ENCODE measurements at regions not wholly inside any gene's neighbourhood (a gene's known extent, or its start where the extent isn't known, plus 50 kb on each side); places are given as distances from the start of the nearest gene placed in this dataset.

DNA sequence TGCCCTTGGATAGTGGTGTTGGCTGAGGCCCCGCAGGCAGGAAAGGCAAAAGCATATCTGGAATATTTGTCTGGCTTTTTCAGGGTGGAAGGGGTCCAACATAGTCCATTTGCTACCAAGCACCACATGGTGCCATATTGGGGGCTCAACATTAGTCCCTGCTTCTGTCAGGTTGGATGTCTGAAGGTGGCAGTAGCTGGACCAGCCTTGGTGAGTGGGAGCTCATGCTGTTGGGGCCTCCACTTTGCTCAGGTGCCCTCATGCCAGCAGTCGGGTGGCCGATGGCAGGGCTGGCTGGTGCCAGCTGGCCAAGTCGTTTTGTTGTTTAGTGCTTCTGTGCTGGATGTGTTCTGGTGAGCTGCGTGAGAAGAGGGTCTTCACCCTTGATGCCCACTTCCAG lies 135.3 kb downstream of the PAPOLA start:
- TF ChIP-seq, protein P1, sequence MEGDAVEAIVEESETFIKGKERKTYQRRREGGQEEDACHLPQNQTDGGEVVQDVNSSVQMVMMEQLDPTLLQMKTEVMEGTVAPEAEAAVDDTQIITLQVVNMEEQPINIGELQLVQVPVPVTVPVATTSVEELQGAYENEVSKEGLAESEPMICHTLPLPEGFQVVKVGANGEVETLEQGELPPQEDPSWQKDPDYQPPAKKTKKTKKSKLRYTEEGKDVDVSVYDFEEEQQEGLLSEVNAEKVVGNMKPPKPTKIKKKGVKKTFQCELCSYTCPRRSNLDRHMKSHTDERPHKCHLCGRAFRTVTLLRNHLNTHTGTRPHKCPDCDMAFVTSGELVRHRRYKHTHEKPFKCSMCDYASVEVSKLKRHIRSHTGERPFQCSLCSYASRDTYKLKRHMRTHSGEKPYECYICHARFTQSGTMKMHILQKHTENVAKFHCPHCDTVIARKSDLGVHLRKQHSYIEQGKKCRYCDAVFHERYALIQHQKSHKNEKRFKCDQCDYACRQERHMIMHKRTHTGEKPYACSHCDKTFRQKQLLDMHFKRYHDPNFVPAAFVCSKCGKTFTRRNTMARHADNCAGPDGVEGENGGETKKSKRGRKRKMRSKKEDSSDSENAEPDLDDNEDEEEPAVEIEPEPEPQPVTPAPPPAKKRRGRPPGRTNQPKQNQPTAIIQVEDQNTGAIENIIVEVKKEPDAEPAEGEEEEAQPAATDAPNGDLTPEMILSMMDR (IDR thresholded peaks at IDR 0.05; ENCODE audit: insufficient read depth, low read depth, low read length): no peak
- no peak for TF ChIP-seq EZH2 (IDR thresholded peaks at IDR 0.05; ENCODE audit: insufficient read depth, low read length)

Measured in astrocyte (in vitro differentiated cells and primary cell).